ENCODE measurements at regions not wholly inside any gene's neighbourhood (a gene's known extent, or its start where the extent isn't known, plus 50 kb on each side); places are given as distances from the start of the nearest gene placed in this dataset.

DNA sequence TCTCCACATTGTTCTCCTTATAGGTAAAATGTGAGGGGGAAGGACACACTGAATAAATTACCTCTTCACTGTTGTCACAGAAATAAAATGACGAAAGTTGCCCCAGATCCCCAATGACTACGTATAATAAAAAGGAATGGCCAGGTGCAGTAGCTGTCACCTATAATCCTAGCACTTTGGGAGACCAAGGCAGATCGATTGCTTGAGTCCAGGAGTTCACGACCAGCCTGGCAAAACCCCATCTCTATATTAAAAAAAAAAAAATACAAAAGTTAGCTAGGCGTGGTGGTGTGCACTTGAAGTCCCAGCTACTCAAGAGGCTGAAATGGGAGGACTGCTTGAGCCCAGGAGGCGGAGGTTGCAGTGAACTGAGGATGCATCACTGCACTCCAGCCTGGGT, 82.2 kb upstream of the APC start:
- no peak overlapping the region for H3K4me3 ChIP-seq
- no peak overlapping the region for H3K27ac ChIP-seq (ENCODE audit: low read depth)
- no peaks in the 10 kb centered on the region for H3K27me3 ChIP-seq (ENCODE audit: insufficient read depth)
- H3K4me1 Mint-ChIP-seq = no peaks in the 10 kb centered on the region
- no peak overlapping the region for H3K27ac Mint-ChIP-seq
- H3K27me3 Mint-ChIP-seq (ENCODE audit: insufficient read depth, low read depth, poor library complexity) = peaks cover 3% of the 10 kb centered on the region
- H3F3A ChIP-seq (replicated peaks; ENCODE audit: low read depth) = no peaks in the 10 kb centered on the region
- ATAC-seq (no peak), DNase-seq (ENCODE audit: low spot score) (no peak)
- H3K4me1 ChIP-seq (ENCODE audit: insufficient read depth) = no peaks in the 10 kb centered on the region
- H3K9me2 ChIP-seq (ENCODE audit: insufficient read depth) = peaks cover 4% of the 10 kb centered on the region; the same call in 1 of the 2 replicates
- H3K4me3 Mint-ChIP-seq = no peak overlapping the region
- no peak overlapping the region for H2AFZ ChIP-seq
- H3K79me2 ChIP-seq (replicated peaks; ENCODE audit: insufficient read depth) = no peaks in the 10 kb centered on the region
- no peaks in the 10 kb centered on the region for H3K36me3 ChIP-seq (ENCODE audit: insufficient read depth)
- H3K4me2 ChIP-seq = no peak overlapping the region
- TF ChIP-seq JUNB (IDR thresholded peaks at IDR 0.05; ENCODE audit: unreplicated experiment) (no peak), POLR2AphosphoS5 (IDR thresholded peaks at IDR 0.05; ENCODE audit: low read depth) (no peak), EZH2 (IDR thresholded peaks at IDR 0.05; ENCODE audit: low read depth, unreplicated experiment) (no peak), CREB1 (CRISPR knock-in tag; IDR thresholded peaks at IDR 0.05; ENCODE audit: low read depth) (no peak), ZNF114 (CRISPR knock-in tag; IDR thresholded peaks at IDR 0.05) (no peak)
- TF ChIP-seq, protein P1, sequence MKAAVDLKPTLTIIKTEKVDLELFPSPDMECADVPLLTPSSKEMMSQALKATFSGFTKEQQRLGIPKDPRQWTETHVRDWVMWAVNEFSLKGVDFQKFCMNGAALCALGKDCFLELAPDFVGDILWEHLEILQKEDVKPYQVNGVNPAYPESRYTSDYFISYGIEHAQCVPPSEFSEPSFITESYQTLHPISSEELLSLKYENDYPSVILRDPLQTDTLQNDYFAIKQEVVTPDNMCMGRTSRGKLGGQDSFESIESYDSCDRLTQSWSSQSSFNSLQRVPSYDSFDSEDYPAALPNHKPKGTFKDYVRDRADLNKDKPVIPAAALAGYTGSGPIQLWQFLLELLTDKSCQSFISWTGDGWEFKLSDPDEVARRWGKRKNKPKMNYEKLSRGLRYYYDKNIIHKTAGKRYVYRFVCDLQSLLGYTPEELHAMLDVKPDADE (IDR thresholded peaks at IDR 0.05) = no peak
- TF ChIP-seq, protein P2, sequence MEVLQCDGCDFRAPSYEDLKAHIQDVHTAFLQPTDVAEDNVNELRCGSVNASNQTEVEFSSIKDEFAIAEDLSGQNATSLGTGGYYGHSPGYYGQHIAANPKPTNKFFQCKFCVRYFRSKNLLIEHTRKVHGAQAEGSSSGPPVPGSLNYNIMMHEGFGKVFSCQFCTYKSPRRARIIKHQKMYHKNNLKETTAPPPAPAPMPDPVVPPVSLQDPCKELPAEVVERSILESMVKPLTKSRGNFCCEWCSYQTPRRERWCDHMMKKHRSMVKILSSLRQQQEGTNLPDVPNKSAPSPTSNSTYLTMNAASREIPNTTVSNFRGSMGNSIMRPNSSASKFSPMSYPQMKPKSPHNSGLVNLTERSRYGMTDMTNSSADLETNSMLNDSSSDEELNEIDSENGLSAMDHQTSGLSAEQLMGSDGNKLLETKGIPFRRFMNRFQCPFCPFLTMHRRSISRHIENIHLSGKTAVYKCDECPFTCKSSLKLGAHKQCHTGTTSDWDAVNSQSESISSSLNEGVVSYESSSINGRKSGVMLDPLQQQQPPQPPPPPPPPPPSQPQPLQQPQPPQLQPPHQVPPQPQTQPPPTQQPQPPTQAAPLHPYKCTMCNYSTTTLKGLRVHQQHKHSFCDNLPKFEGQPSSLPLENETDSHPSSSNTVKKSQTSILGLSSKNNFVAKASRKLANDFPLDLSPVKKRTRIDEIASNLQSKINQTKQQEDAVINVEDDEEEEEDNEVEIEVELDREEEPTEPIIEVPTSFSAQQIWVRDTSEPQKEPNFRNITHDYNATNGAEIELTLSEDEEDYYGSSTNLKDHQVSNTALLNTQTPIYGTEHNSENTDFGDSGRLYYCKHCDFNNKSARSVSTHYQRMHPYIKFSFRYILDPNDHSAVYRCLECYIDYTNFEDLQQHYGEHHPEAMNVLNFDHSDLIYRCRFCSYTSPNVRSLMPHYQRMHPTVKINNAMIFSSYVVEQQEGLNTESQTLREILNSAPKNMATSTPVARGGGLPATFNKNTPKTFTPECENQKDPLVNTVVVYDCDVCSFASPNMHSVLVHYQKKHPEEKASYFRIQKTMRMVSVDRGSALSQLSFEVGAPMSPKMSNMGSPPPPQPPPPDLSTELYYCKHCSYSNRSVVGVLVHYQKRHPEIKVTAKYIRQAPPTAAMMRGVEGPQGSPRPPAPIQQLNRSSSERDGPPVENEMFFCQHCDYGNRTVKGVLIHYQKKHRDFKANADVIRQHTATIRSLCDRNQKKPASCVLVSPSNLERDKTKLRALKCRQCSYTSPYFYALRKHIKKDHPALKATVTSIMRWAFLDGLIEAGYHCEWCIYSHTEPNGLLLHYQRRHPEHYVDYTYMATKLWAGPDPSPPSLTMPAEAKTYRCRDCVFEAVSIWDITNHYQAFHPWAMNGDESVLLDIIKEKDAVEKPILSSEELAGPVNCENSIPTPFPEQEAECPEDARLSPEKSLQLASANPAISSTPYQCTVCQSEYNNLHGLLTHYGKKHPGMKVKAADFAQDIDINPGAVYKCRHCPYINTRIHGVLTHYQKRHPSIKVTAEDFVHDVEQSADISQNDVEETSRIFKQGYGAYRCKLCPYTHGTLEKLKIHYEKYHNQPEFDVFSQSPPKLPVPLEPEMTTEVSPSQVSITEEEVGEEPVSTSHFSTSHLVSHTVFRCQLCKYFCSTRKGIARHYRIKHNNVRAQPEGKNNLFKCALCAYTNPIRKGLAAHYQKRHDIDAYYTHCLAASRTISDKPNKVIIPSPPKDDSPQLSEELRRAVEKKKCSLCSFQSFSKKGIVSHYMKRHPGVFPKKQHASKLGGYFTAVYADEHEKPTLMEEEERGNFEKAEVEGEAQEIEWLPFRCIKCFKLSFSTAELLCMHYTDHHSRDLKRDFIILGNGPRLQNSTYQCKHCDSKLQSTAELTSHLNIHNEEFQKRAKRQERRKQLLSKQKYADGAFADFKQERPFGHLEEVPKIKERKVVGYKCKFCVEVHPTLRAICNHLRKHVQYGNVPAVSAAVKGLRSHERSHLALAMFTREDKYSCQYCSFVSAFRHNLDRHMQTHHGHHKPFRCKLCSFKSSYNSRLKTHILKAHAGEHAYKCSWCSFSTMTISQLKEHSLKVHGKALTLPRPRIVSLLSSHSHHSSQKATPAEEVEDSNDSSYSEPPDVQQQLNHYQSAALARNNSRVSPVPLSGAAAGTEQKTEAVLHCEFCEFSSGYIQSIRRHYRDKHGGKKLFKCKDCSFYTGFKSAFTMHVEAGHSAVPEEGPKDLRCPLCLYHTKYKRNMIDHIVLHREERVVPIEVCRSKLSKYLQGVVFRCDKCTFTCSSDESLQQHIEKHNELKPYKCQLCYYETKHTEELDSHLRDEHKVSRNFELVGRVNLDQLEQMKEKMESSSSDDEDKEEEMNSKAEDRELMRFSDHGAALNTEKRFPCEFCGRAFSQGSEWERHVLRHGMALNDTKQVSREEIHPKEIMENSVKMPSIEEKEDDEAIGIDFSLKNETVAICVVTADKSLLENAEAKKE (CRISPR knock-in tag; IDR thresholded peaks at IDR 0.05) = no peak
- H4K20me1 ChIP-seq (replicated peaks; ENCODE audit: insufficient read depth) = no peaks in the 10 kb centered on the region
- no peaks in the 10 kb centered on the region; the same call in 2 of the 3 replicates for H3K36me3 Mint-ChIP-seq (ENCODE audit: low read depth)
- H3K9me3 Mint-ChIP-seq = no peaks in the 10 kb centered on the region; the same call in 1 of the 3 replicates

All from GM23338 (cell line).